Umbilical cord (tissue), 1 donor: ENCODE measurements at regions not wholly inside any gene's neighbourhood (a gene's known extent, or its start where the extent isn't known, plus 50 kb on each side); places are given as distances from the start of the nearest gene placed in this dataset.

ENCODE experiments used
- DNase-seq: peaks from one replicate; pipeline ENCODE4 v3.0.0-alpha.2; 2015; ENCODE audit warnings: low spot score

- no peak for DNase-seq
Observed at GRCh38 chr18:74023220-74023619, 124.4 kb downstream of the FBXO15 start.

GRCh38 chr18:74019864-74020263 lies 127.8 kb downstream of the FBXO15 start:
- no peak for DNase-seq

- peak; percentile 26 for DNase-seq
Observed at GRCh38 chr18:74013955-74014354, 133.7 kb downstream of the FBXO15 start.

- no peak for DNase-seq
Observed at GRCh38 chr18:74012954-74013630, 134.5 kb downstream of the FBXO15 start.

- DNase-seq = no peak
Observed at GRCh38 chr18:74006143-74006542, 141.5 kb downstream of the FBXO15 start.

- no peak for DNase-seq
Observed at GRCh38 chr18:74005320-74006109, 142.1 kb downstream of the FBXO15 start.

GRCh38 chr18:73992242-73993022 lies 155.2 kb downstream of the FBXO15 start:
- no peak for DNase-seq

- DNase-seq = no peak
Observed at GRCh38 chr18:73991570-73991969, 156.1 kb downstream of the FBXO15 start.

GRCh38 chr18:73990258-73990657 lies 157.4 kb downstream of the FBXO15 start:
- no peak for DNase-seq

GRCh38 chr18:73987247-73987980 lies 160.2 kb downstream of the FBXO15 start:
- DNase-seq = no peak

GRCh38 chr18:73986711-73987110 lies 160.9 kb downstream of the FBXO15 start:
- DNase-seq = no peak

GRCh38 chr18:73985855-73986625 lies 161.6 kb downstream of the FBXO15 start:
- DNase-seq = no peak

GRCh38 chr18:73983970-73984369 lies 163.7 kb downstream of the FBXO15 start:
- no peak for DNase-seq

- DNase-seq = no peak
Observed at GRCh38 chr18:73983496-73983895, 164.1 kb downstream of the FBXO15 start.

GRCh38 chr18:73981796-73982195 lies 165.8 kb downstream of the FBXO15 start:
- DNase-seq = peak; percentile 59

- no peak for DNase-seq
Observed at GRCh38 chr18:73980289-73980979, 167.2 kb downstream of the FBXO15 start.

- DNase-seq = no peak
Observed at GRCh38 chr18:73979742-73980141, 167.9 kb downstream of the FBXO15 start.

GRCh38 chr18:73976433-73976832 lies 171.2 kb downstream of the FBXO15 start:
- no peak for DNase-seq

- no peak for DNase-seq
Observed at GRCh38 chr18:73975266-73975665, 172.4 kb downstream of the FBXO15 start.

- DNase-seq = no peak
Observed at GRCh38 chr18:73973972-73974371, 173.7 kb downstream of the FBXO15 start.
